SU-DHL-6 (cell line): ENCODE measurements at regions not wholly inside any gene's neighbourhood (a gene's known extent, or its start where the extent isn't known, plus 50 kb on each side); places are given as distances from the start of the nearest gene placed in this dataset.
"Not testable (repeated sequence)": the region's sequence is repeated elsewhere in the genome, so short reads cannot be mapped to it uniquely, and the experiment has no call there.

ENCODE experiments used
- H2AFZ ChIP-seq: fragments of 200-600 bp; sonication (generic); 2 replicates; pipeline ENCODE4 v1.6.1; 2014; ENCODE audit warnings: low read depth, mild to moderate bottlenecking, moderate library complexity, mixed read lengths, antibody characterized with exemption, low read length; ENCODE audit not compliant: severe bottlenecking
- H3F3A ChIP-seq: fragments of 200-600 bp; shearing (Covaris generic); 2 replicates; pipeline ENCODE4 v1.6.0; 2016; ENCODE audit warnings: antibody characterized with exemption, mild to moderate bottlenecking; ENCODE audit not compliant: insufficient read depth
- H3K27ac ChIP-seq: fragments of 200-600 bp; sonication (generic); 2 replicates; pipeline ENCODE4 v1.5.1; 2016; ENCODE audit warnings: low read depth, mild to moderate bottlenecking, low read length, moderate library complexity, mixed read lengths
- H3K27me3 ChIP-seq: fragments of 200-600 bp; sonication (generic), shearing (Covaris generic); 2 replicates; pipeline ENCODE4 v1.6.0; 2014; ENCODE audit warnings: mild to moderate bottlenecking, low read length
- H3K36me3 ChIP-seq: fragments of 200-600 bp; sonication (generic); 2 replicates; pipeline ENCODE4 v1.6.1; 2014; ENCODE audit warnings: mild to moderate bottlenecking, low read length, mixed read lengths
- H3K4me2 ChIP-seq: fragments of 300-600, 200-600 bp; shearing (Covaris generic), sonication (generic); 2 replicates; pipeline ENCODE4 v1.6.0; 2014; ENCODE audit warnings: low read length, low read depth, mild to moderate bottlenecking; ENCODE audit not compliant: poor library complexity, severe bottlenecking
- H3K4me3 ChIP-seq: fragments of 200-600 bp; sonication (generic); 2 replicates; pipeline ENCODE4 v1.5.1; 2014; ENCODE audit warnings: antibody characterized with exemption, low read length, mild to moderate bottlenecking, mixed read lengths; ENCODE audit not compliant: insufficient read depth, poor library complexity, severe bottlenecking
- H3K79me2 ChIP-seq: fragments of 200-600 bp; sonication (generic); 2 replicates; pipeline ENCODE4 v1.6.1; 2014; ENCODE audit warnings: mild to moderate bottlenecking, low read length, moderate library complexity; ENCODE audit not compliant: insufficient read depth
- H3K9ac ChIP-seq: fragments of 200-600 bp; sonication (generic); 2 replicates; pipeline ENCODE4 v1.7.0; 2014; ENCODE audit warnings: mild to moderate bottlenecking, low read length
- H3K9me2 ChIP-seq: fragments of 200-600 bp; sonication (generic); replicated peaks from 2 replicates; pipeline ENCODE4 v1.6.1; 2014; ENCODE audit warnings: low read length; ENCODE audit not compliant: insufficient read depth
- H3K9me3 ChIP-seq: fragments of 200-600 bp; sonication (generic); 2 replicates; pipeline ENCODE4 v1.6.1; 2014; ENCODE audit warnings: low read length, mixed read lengths; ENCODE audit not compliant: insufficient read depth
- H4K20me1 ChIP-seq: fragments of 200-600 bp; sonication (generic); 2 replicates; pipeline ENCODE4 v1.6.1; 2014; ENCODE audit warnings: low read depth, mild to moderate bottlenecking, antibody characterized with exemption, low read length, moderate library complexity, mixed read lengths
- EZH2phosphoT487 ChIP-seq: fragments of 200-600 bp; sonication (generic), shearing (Covaris generic); conservative IDR thresholded peaks from 2 replicates; pipeline ENCODE4 v1.6.1; 2018; ENCODE audit warnings: mild to moderate bottlenecking, antibody characterized with exemption, low read length, moderate library complexity, mixed read lengths
- TF ChIP-seq, protein P1 (sequence below): fragments of 200-600 bp; sonication (generic); IDR thresholded peaks from one replicate; pipeline ENCODE4 v1.5.1; 2017; ENCODE audit warnings: antibody characterized with exemption, mild to moderate bottlenecking, low read length, moderate library complexity; ENCODE audit not compliant: insufficient read depth, poor library complexity, severe bottlenecking

DNA sequence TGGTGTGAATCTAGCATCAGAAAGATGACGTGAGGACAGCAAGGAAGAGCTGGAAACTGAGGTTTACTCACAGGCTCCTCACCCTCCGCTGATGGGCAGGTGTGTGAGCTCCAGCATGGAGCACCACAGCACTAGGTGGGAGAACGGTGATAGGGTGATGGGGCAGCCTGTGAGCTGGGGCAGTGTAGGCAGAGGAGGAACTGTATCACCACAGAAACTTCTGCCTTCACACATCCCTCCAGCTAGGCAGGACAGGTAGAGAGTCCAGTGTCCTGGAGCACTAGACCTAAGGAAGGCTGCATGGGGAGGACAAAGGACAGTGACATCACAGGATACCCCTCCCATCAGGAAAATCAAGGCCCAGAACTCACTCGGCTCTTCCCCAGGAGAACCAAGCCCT is 241.8 kb upstream of the PRSS58 start:
- Histone ChIP-seq H3K4me2 (no peak overlapping the region), H3K9me3 (no peaks in the 10 kb centered on the region), H3K9me2 (no peaks in the 10 kb centered on the region), H3K4me3 (no peak overlapping the region), H3K27ac (no peak overlapping the region), H3K27me3 (no peaks in the 10 kb centered on the region), H3F3A (no peaks in the 10 kb centered on the region), H3K9ac (no peak overlapping the region), H2AFZ (no peak overlapping the region), H3K79me2 (no peaks in the 10 kb centered on the region), H4K20me1 (no peaks in the 10 kb centered on the region), H3K36me3 (no peaks in the 10 kb centered on the region)
- TF ChIP-seq, protein P1, sequence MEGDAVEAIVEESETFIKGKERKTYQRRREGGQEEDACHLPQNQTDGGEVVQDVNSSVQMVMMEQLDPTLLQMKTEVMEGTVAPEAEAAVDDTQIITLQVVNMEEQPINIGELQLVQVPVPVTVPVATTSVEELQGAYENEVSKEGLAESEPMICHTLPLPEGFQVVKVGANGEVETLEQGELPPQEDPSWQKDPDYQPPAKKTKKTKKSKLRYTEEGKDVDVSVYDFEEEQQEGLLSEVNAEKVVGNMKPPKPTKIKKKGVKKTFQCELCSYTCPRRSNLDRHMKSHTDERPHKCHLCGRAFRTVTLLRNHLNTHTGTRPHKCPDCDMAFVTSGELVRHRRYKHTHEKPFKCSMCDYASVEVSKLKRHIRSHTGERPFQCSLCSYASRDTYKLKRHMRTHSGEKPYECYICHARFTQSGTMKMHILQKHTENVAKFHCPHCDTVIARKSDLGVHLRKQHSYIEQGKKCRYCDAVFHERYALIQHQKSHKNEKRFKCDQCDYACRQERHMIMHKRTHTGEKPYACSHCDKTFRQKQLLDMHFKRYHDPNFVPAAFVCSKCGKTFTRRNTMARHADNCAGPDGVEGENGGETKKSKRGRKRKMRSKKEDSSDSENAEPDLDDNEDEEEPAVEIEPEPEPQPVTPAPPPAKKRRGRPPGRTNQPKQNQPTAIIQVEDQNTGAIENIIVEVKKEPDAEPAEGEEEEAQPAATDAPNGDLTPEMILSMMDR, result no peak
- TF ChIP-seq EZH2phosphoT487, result no peak

DNA sequence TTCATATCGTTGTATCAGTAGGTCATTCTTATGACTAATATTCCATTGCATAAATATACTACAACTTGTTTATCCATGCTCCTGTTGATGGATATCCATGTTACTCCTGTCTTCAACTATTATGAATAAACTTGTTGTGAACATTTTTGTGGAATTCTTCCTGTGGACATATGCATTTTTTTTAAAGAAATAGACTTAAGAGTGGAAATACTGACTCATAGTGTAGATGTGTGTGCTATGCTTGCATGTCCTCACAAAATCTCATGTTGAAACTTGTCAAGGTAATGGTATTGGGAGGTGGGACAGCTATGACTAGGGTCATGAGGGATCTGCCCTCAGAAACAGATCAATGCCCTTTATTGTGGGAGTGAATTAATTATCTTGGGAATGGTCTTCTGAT is 240.5 kb upstream of the PRSS58 start:
- Histone ChIP-seq H3K4me3 (no peak overlapping the region), H3K9me2 (no peaks in the 10 kb centered on the region), H3K4me2 (no peak overlapping the region), H3K79me2 (no peaks in the 10 kb centered on the region), H3K9me3 (no peaks in the 10 kb centered on the region), H3K36me3 (no peaks in the 10 kb centered on the region), H3K27ac (no peak overlapping the region), H3K27me3 (no peaks in the 10 kb centered on the region), H3K9ac (no peak overlapping the region), H3F3A (no peaks in the 10 kb centered on the region), H2AFZ (no peak overlapping the region), H4K20me1 (no peaks in the 10 kb centered on the region)
- TF ChIP-seq EZH2phosphoT487, result no peak
- TF ChIP-seq, protein P1, result no peak

DNA sequence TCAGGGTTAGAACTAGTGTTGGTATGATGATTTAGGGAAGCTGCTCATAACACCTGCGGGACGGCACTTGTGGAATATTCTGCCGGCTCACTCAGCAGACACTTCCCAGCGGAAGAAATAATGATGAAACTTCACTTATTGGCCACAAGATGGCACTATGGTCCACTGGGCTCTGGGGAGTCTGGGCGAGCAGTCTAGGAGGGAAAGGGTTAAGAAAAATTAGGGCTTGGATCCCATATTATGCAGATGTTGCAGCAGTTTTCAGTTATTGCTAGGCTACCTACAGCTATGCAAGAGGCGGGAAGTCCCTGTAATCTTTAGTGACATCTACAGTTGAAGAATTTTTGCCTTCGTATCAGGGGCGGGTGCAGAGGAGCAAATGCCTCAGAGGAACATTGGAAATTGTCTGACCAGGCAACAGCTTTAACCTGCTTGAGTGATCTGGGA is 238.7 kb upstream of the PRSS58 start:
- H3K4me3 ChIP-seq, result no peak overlapping the region
- H3K9me3 ChIP-seq, result no peaks in the 10 kb centered on the region
- H3K27ac ChIP-seq, result no peak overlapping the region
- no peaks in the 10 kb centered on the region for H3K27me3 ChIP-seq
- no peaks in the 10 kb centered on the region for H3F3A ChIP-seq
- H3K36me3 ChIP-seq, result no peaks in the 10 kb centered on the region
- H3K4me2 ChIP-seq, result no peak overlapping the region
- H3K9me2 ChIP-seq, result no peaks in the 10 kb centered on the region
- TF ChIP-seq, protein P1, result peak; percentile 82
- no peak for TF ChIP-seq EZH2phosphoT487
- H4K20me1 ChIP-seq, result no peaks in the 10 kb centered on the region
- no peak overlapping the region for H2AFZ ChIP-seq
- H3K79me2 ChIP-seq, result no peaks in the 10 kb centered on the region
- no peak overlapping the region for H3K9ac ChIP-seq

DNA sequence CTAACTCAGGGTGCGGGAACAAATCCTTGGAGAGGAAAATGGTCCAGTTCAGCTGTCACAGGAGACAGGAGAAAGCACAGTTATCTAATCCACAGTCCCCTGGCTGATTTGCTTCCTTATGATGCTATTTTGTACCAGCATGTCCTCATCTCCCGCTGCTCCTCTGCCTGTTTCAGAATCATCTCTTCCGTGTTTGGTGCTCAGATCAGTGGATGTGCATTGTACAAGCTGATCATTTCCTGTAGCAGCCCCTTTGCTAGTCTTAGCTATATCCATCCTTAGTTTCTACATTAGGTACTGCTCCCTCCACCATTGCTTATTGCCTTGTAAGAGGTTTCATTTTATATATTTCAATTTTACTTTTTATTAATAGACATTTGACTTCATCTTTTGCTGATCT is 238.0 kb upstream of the PRSS58 start:
- not testable (repeated sequence) for H4K20me1 ChIP-seq, H3K27ac ChIP-seq, H3K4me3 ChIP-seq, H3F3A ChIP-seq, H3K9me3 ChIP-seq, H3K36me3 ChIP-seq, H2AFZ ChIP-seq, H3K79me2 ChIP-seq, H3K27me3 ChIP-seq, H3K9me2 ChIP-seq, H3K4me2 ChIP-seq, H3K9ac ChIP-seq

DNA sequence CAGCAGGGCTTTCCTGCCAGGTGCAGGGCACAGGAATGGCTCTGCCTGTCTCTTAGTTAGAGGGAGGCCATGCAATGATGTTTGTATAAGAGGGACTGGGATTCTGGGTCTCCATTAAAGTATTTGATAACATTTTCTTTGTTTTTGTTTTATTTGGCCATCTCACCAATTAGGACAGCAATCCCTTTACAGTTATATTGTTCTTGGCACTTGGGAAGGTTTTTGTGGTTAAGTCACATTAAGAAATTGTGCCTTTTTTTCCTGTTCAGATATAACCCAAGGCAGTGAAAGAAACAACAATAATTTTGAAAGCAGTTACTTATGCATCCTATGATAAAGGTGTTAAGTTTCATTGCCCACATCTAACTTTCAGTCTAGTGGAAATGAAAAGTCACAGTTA is 237.4 kb upstream of the PRSS58 start:
- H3K4me2 ChIP-seq, H3F3A ChIP-seq, H3K4me3 ChIP-seq: not testable (repeated sequence)

More for the DNA sequence above, 237.4 kb upstream of the PRSS58 start:
- H2AFZ ChIP-seq, H3K9me3 ChIP-seq, H3K27me3 ChIP-seq, H3K79me2 ChIP-seq, H3K9me2 ChIP-seq, H3K9ac ChIP-seq, H3K27ac ChIP-seq, H4K20me1 ChIP-seq, H3K36me3 ChIP-seq: not testable (repeated sequence)
